HG03354 (cell line): ENCODE measurements at regions not wholly inside any gene's neighbourhood (a gene's known extent, or its start where the extent isn't known, plus 50 kb on each side); places are given as distances from the start of the nearest gene placed in this dataset.

ENCODE experiments used
- ATAC-seq: cut with Tn5 transposase; IDR thresholded peaks from one replicate; pipeline ENCODE4 v1.9.1; 2021; ENCODE audit warnings: mild to moderate bottlenecking; ENCODE audit not compliant: unreplicated experiment, poor library complexity, severe bottlenecking

DNA sequence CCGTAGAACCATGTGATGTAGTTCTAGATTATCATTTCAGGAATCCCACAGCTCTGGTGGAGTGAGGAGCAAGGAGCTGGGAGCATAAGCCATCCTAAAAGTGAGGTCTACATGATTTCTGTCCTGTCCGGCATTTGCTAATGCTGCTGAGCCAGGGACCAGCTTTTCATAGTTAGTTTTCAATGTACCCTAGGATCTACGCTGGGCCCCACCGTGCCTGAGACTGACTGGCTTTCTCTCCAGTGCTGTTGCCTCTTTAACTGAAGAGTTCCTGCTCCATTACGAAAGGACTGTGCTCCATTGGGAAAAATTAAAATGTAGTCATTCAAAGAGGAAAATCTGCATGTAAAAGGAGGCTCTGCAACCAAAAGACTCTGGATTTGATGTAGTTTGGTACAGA, 634.8 kb downstream of the DMRTA1 start:
- ATAC-seq = no peak

DNA sequence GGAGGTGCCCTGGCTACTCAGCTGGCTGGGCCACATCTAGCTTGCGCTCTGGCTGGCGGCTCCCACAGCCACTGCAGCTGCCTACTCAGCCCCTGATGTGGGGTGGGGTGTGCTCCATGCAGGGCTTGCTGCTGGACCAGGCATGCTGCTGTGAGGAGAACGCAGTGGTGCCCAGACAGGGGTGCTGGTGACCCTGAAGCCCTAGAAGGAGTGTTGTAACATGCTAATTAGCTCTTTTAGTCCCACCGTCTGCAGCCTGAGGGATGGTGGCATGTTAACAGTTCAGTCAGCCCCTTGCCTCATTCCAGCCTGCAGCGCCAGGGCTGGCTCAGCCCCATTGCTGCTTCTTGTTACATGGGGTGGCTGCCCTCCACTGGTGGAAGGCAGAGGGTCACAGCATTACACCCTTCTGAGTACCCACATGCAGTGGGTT, 642.3 kb downstream of the DMRTA1 start:
- no peak for ATAC-seq

DNA sequence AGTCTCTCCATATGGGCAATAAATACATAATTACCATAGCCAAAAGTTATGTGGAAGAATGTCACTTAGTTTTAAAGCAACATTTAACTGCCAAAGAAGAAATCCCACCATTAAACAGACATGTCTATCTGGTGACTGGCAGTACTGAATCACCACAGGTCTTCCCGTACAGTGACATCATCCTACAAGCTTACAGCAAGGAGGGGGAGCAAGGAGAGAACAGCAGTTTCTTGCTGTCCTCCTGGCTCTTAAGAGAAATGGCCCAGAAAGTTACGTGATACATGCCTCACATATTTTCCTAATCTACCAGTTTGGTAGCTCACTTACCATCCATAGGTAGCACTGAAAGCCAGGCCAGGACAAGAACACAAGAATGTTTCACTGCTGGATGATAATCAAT, 671.0 kb downstream of the DMRTA1 start:
- ATAC-seq = no peak

DNA sequence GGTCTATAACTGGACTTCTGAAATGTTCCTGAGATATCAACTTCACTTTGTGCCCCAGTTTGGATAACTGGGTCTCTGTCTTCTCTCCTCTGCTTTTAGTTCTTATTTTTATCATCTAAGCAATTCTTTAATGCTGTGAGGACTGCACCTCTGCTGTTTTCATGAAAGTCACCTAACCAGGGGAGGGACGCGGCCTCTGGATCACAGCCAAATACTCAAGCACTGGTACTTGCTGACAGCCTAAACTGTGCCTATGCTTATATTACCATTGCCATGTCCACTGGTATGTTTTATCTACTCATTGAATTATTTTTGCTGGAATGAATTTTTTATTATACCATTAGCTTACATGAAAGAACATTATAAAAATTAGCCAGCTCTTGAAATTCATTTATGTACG, 674.0 kb downstream of the DMRTA1 start:
- no peak for ATAC-seq

DNA sequence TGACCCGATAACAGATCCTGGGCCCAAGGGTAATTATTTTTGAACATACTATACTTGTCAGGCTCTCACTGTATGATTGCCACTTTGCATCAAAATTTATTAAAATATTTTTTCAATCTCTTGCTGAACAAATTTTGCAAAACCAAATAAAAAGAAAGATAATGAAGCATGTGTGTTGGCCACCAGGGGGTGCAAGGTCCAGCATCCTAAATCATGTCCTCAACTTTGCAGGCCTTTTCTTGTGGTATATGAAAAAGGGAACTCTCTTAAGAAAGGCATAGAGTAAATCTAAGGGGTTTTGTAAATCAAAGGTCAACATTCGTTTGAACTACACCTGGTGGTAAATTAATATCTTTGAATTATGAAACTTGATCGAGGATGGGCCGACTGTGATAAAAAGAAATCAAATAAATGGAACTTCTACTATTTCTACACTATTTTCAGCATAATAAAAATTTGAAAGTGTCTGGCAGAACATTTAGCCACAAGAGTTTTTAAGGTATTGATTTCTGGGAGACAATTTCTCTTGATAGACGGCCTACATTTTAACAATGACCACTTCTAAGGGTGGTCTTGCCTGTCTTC, 676.5 kb downstream of the DMRTA1 start:
- no peak for ATAC-seq

DNA sequence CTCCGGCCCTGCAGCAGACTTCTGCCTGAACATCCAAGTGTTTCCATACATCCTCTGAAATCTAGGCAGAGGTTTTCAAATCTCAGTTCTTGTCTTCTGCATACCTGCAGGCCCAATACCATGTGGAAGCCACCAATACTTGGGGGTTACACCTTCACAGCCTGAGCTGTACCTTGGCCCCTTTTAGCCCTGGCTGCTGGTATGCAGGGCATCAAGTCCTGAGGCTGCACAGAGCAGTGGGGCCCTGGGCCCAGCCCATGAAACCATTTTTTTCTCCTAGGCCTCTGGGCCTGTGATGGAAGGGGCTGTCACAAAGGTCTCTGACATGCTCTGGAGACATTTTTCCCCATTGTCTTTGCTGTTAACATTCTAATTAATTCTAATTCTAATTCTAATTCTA, 680.6 kb downstream of the ELAVL2 start:
- ATAC-seq = no peak

DNA sequence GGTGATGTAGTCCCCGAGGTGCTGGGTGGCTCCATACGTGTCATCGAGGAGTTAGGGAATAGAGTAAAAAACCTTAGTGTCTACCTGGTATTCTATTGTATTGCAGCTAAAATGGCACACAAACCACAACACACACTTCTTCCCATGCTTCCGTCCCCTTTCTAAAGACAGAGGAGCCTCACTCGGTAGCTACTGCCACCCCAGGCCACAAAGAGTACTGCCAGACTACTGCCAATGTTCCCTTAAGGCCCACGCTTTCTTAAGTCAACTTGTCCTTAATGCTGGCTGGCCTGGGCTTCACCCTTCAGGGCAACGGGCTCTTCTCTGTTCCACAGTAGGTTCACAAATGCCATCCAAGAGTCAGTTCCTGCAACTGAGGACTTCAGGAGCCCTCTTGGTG, 673.0 kb downstream of the ELAVL2 start:
- ATAC-seq = no peak

DNA sequence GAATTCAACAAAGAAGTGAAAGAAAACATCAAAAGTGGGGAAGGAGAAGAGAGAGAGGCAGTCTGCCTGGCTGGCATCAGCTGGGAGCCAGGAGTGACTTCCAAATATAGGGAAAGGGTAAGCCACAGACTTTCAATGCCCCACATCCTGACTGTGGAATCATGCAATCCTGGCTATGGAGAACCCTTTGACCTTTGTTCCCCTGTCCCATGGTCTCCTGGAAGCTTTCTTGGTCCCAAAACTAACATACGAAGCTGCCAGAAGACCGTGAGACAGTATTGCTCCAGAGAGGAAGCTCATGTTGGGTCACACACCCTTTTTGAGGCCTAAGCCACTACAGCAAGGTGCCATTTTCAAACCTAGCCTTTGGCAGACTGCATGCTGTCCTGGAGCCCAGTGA, 665.5 kb downstream of the ELAVL2 start:
- no peak for ATAC-seq

DNA sequence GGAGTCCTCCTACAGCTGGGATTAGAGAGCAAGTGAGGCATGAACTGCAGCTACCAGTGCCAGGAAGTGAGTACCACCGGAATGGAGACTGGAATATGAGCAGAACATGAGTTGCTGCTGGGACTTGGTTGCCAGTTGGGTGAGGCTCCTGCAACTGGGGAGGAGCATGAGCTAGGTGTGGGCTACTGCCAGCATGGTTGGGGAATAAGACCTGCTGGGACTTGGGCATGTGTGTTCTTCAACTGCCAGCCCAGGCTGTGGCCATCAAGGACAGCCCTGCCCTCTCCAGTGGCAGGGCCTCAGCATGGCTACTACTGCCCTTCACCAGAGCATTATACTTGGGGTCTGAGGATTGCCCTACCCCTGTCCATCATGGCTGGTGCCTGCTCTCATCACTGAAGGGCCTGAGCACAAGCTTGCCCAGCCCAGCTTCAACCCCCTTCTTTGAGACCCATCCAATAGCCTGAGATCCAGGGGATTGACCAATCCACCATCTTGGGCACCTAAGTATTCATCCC, 665.0 kb downstream of the ELAVL2 start:
- ATAC-seq = no peak

DNA sequence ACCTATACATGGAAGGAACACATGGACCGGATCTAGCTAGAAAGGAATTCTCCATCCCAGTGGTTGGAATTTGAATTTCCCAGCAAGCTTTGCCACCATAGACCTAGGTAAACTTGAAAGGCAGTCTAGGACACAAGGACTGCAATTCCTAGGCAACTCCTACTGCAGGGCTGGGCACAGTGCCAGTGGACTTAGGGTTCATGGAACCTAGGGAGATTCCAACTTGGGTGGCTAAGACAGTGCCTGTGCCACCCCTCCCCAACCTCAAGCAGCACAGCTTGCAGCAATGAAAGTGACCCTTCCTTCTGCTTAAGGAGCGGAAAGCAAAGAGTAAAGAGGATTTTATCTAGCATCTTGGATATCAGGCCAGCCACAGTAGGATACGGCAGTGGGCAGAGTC, 663.3 kb downstream of the ELAVL2 start:
- ATAC-seq = no peak

DNA sequence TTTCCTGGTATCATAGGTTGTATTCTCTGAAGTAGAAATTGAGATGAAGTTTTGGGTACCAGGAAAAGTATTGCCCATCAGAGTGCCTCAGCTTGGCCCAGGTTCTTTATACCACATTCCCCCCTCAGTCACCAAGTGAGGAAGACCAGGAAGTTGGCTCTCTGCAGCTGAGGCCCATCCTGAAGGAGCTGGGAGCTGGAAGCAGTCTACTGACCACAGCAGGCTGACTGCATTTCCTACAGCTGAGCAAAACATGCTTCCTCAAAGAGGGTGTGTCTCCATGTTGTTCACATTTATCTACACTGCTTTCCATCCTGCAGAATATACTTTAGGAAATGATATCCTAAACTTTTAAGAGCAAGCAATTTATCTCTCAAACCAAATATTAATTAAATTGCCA, 654.6 kb downstream of the ELAVL2 start:
- no peak for ATAC-seq

DNA sequence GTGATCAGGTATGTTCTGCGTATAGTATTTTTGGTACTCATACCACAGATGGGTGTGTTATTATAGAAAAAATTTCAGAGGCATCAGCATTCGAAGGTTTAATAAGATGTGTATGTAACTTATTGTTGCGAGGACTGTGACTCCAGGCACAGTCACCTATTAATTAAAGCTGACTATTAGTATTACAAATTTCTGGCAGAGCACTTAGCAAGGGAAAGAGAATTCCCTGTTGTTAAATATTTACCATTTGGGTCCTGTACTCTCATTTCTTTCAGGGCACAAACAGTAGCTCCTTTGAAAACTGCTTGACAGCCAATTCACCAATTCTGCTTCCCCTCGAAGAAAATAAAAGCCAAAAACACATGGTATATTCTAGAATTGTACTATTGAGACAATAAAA, 653.8 kb downstream of the ELAVL2 start:
- no peak for ATAC-seq

DNA sequence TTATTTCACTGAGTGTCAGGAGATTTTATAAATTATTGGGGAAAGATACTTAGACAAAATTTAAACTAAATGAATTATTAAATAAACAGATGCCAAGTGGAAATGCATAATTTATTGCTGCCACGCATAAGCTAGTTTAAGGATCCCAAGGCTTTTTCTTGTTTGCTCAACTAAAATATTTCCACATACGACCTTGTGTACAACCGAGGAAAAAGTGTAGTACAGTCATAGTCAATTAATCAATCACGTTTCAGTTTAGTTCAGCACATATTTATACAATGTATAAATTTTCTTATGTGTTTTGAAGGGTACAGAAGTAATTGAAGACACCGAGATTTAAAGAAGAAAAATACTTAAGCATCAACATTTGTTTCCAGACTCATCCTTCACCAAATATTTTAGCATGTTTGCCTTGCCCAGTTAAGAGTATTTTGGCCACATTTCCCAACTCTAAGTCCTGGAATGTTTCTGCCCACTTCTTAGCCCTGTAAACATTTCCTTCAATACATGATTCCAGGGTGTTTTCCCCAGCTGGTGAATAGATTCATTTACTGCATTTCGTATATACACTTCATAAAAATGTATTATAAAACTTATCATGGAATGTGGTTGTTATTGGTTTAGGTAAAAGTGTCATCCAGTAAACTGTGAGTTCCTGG, 652.9 kb downstream of the ELAVL2 start:
- no peak for ATAC-seq

DNA sequence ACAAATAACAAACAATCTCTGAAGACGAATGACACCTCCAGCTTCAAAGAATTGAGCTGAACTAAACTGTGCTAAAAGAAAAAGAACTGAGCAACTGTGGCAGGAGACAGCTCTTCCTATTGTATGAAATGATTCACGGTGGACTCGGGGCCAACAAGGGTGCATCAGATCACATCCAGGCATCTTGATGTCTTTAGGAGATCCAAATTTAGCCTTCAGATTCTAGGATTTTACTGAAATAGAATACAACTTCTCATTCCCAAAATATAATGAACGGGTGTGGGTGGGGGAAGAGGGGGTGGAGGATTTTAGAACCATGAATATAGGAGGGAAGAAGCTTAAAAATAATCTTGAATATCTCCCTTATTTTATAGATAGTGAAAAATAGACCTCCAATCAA, 631.8 kb downstream of the ELAVL2 start:
- ATAC-seq = no peak

DNA sequence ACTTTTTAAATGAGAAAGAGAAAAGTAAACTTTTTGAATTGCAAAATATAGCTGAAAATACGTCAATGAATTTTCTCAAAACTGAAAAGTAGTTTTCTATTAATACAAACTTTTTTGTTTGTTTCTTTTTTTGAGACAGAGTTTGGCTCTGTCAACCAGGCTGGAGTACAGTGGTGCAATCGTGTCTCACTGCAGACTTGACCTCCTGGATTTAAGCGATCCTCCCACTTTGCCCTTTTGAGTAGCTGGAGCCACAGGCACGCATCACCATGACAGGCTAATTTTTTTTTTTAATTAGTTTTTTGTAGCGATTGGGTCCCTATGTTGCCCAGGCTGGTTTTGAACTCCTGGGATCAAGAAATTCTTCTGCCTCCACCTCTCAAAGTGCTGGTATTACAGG, 610.4 kb downstream of the ELAVL2 start:
- no peak for ATAC-seq

DNA sequence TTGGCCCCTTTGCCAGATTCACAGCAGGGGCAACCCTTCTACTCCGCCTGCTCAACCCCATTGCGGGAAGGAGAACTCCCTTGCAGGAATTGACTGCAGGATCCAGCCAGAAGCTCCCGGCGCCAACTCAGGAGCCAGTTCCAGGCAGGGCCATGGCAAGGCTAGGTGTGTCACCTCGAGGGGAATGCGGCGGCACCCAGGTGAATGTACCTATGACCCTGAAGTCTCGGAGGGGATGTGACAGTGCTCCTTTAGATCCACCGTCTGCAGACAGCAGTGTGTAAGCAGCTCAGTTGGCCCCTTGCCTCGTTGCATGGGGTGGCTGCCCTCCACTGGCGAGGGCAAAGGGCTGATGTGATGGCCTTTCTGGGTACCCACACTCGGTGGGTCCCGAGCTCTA, 606.6 kb downstream of the ELAVL2 start:
- ATAC-seq = no peak

DNA sequence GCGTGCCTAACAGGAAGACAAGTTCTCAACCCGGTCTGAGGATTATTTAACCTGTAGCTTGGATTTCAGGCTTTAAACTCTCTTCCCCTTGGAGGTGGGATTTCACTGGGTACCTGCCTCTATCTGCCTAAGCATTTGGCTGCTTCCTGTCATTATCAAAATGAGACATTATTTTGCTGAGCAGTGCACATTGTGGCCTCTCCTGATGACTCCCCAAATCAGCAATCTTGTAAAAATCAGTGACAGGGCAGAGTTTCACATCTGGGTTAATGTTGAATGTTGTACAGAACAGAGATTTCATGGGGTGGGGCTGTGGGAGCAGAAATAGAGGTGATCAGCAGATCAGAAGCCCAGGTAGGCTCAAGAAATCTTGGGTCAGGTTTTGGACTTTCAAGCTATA, 605.9 kb downstream of the ELAVL2 start:
- no peak for ATAC-seq

DNA sequence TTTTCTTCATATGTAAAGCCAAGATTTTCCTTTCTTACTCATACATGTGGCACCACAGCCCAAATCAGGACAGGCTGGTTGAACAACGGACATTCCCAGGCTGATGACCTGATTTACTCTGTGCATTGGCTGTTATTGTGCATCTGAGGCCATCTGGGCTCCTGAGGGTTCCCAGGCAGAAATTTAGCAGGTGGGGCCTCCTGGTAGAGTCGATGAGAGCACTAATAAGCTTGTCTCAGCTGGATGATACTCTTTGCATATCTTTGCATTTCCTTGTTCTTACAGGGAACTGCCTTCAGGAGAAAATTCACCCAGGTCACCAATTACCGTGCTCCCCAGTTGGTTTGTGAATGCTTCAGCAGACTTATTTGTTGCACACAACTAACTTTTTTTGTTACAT, 605.1 kb downstream of the ELAVL2 start:
- no peak for ATAC-seq

DNA sequence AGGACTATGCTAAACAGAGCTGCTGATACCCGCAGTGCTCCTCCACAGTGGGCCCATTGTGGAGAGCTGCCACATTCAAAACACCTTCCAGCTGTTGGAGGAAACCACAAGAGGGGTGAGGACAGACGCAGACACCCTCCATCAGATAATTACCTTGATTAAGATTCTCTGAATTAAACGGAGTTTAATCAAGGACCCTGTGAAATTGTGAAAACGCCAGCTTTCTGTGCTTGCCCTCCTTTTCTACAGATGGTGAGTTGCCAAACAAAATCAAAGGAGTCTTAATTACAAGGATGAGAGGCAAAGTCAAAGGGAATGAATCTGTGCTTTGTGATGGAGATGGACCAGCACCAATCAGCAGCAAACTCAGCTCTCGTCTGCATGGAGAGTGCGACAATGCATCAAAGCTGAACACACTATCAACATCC, 596.1 kb downstream of the ELAVL2 start:
- ATAC-seq = no peak

DNA sequence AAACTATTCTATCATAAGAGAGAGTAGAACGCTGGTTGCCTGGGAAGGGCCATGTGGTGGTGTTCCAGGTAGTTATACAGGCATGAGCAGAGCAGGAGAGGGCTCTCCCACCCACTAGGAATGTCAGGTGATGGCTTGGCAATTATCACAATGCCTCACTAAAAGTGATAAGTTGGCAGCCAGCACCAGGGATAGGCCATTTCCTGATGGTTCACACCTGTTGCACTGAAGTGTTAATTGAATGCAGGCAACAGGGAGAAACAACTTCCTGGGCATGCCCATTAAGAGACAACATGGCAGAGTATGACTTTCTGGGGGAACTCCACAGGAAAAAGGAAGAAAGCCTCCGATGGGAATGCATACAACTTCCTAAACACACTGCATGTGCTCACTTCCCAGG, 593.2 kb downstream of the ELAVL2 start:
- no peak for ATAC-seq

DNA sequence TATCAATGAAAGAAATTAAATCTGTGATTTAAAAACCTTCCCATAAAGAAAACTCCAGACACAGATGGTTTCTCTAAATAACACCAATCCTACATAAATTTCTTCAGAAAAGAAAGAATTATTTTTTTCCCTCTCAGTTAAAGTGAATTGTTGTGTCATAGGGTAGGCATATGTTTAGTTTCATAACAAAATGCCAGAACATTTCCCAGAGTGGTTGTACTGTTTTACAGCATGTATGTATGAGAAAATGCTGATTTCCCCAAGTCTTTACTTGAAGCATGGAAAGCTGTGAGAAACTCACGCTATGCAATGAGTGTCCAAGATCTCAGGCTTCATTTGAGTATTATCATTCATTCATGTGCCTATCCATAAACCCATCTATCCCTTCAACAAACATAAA, 582.5 kb downstream of the ELAVL2 start:
- ATAC-seq = no peak

DNA sequence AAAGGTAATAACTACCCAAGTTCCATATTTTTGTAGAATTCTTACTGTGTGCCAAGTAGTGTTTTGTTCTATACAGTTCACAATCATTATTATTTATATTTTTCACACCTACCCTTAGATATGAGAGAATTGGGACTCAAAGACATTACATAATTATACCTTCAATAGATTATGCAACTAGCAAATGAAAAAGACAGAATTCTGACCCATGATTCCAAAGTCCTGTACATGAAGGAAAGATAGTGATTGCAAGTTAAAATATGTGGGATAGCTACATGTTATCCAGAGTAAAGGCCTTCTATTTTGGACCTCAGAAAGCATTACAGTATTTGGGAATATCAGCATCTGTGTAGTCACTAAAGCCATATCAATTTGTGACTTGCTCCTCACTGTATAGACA, 581.0 kb downstream of the ELAVL2 start:
- no peak for ATAC-seq
